Nephron (organoid): ENCODE measurements at regions not wholly inside any gene's neighbourhood (a gene's known extent, or its start where the extent isn't known, plus 50 kb on each side); places are given as distances from the start of the nearest gene placed in this dataset.

Experiments used
- H3K27ac Mint-ChIP-seq, 3 experiments: 2 replicates each; pipeline ENCODE4 v1.8.0; 2020; ENCODE audit warnings: mixed read lengths in 3 of 3, mild to moderate bottlenecking in 2 of 3, moderate library complexity in 1 of 3
- H3K27me3 Mint-ChIP-seq: 2 replicates; pipeline ENCODE4 v1.8.0; 2021; ENCODE audit warnings: low read depth, mild to moderate bottlenecking, moderate library complexity, mixed read lengths
- H3K36me3 Mint-ChIP-seq: 2 replicates; pipeline ENCODE4 v1.8.0; 2020; ENCODE audit warnings: low read depth, mixed read lengths
- H3K4me1 Mint-ChIP-seq: 2 replicates; pipeline ENCODE4 v1.8.0; 2020; ENCODE audit warnings: mixed read lengths
- H3K4me3 Mint-ChIP-seq, 3 experiments: 2 replicates each; pipeline ENCODE4 v1.8.0; 2020; ENCODE audit warnings: mild to moderate bottlenecking in 3 of 3, mixed read lengths in 3 of 3, moderate library complexity in 2 of 3
- H3K9me3 Mint-ChIP-seq: 2 replicates; pipeline ENCODE4 v1.8.0; 2020; ENCODE audit warnings: mixed read lengths
- CTCF ChIP-seq, 3 experiments: fragments of 200-600 bp; sonication (generic); IDR thresholded peaks; one replicate each; pipeline ENCODE4 v1.5.0; 2021; ENCODE audit warnings: antibody characterized with exemption in 3 of 3; ENCODE audit not compliant: unreplicated experiment in 3 of 3

- H3K4me1 Mint-ChIP-seq: no peaks in the 10 kb centered on the region
- TF ChIP-seq CTCF (IDR thresholded peaks at IDR 0.05; ENCODE audit: unreplicated experiment in 3 of 3): no peak
- H3K36me3 Mint-ChIP-seq: no peaks in the 10 kb centered on the region
- H3K27ac Mint-ChIP-seq: no peak overlapping the region
- H3K4me3 Mint-ChIP-seq: no peak overlapping the region
- no peaks in the 10 kb centered on the region for H3K27me3 Mint-ChIP-seq
- H3K9me3 Mint-ChIP-seq: no peaks in the 10 kb centered on the region
Measured at GRCh38 chr13:64277097-64277496, 2861.4 kb upstream of the PCDH20 start.

GRCh38 chr13:64276232-64276631, 2860.6 kb upstream of the PCDH20 start:
- no peak overlapping the region for H3K4me3 Mint-ChIP-seq
- no peak overlapping the region for H3K27ac Mint-ChIP-seq
- H3K27me3 Mint-ChIP-seq: no peaks in the 10 kb centered on the region
- H3K9me3 Mint-ChIP-seq: no peaks in the 10 kb centered on the region
- no peaks in the 10 kb centered on the region for H3K4me1 Mint-ChIP-seq
- no peak for TF ChIP-seq CTCF (IDR thresholded peaks at IDR 0.05; ENCODE audit: unreplicated experiment in 3 of 3)
- no peaks in the 10 kb centered on the region for H3K36me3 Mint-ChIP-seq

- Mint-ChIP-seq H3K4me3 (no peak overlapping the region), H3K27me3 (no peaks in the 10 kb centered on the region), H3K4me1 (no peaks in the 10 kb centered on the region), H3K27ac (no peak overlapping the region), H3K9me3 (no peaks in the 10 kb centered on the region), H3K36me3 (no peaks in the 10 kb centered on the region)
- no peak for TF ChIP-seq CTCF (IDR thresholded peaks at IDR 0.05; ENCODE audit: unreplicated experiment in 3 of 3)
Measured at GRCh38 chr13:64274481-64275217, 2859.0 kb upstream of the PCDH20 start.

- H3K27me3 Mint-ChIP-seq: no peaks in the 10 kb centered on the region
- no peaks in the 10 kb centered on the region for H3K36me3 Mint-ChIP-seq
Measured at GRCh38 chr13:64273780-64274179, 2858.1 kb upstream of the PCDH20 start.

GRCh38 chr13:64272681-64273080, 2857.0 kb upstream of the PCDH20 start:
- Mint-ChIP-seq H3K4me3 (no peak overlapping the region), H3K27ac (no peak overlapping the region), H3K27me3 (no peaks in the 10 kb centered on the region), H3K36me3 (no peaks in the 10 kb centered on the region), H3K4me1 (no peaks in the 10 kb centered on the region), H3K9me3 (no peaks in the 10 kb centered on the region)
- no peak for TF ChIP-seq CTCF (IDR thresholded peaks at IDR 0.05; ENCODE audit: unreplicated experiment in 3 of 3)

More at GRCh38 chr13:64273780-64274179, 2858.1 kb upstream of the PCDH20 start:
- H3K4me1 Mint-ChIP-seq: no peaks in the 10 kb centered on the region
- no peak overlapping the region for H3K4me3 Mint-ChIP-seq
- no peak for TF ChIP-seq CTCF (IDR thresholded peaks at IDR 0.05; ENCODE audit: unreplicated experiment in 3 of 3)
- no peak overlapping the region for H3K27ac Mint-ChIP-seq
- no peaks in the 10 kb centered on the region for H3K9me3 Mint-ChIP-seq

GRCh38 chr13:64266024-64266423, 2850.4 kb upstream of the PCDH20 start:
- Mint-ChIP-seq H3K27me3 (no peaks in the 10 kb centered on the region), H3K4me3 (no peak overlapping the region), H3K27ac (no peak overlapping the region), H3K4me1 (no peaks in the 10 kb centered on the region), H3K9me3 (peaks cover 4% of the 10 kb centered on the region), H3K36me3 (no peaks in the 10 kb centered on the region)
- TF ChIP-seq CTCF (IDR thresholded peaks at IDR 0.05; ENCODE audit: unreplicated experiment in 3 of 3): no peak
